SK-N-SH (cell line): ENCODE measurements at regions not wholly inside any gene's neighbourhood (a gene's known extent, or its start where the extent isn't known, plus 50 kb on each side); places are given as distances from the start of the nearest gene placed in this dataset.

ENCODE experiments used
- EP300 ChIP-seq, 2 experiments: IDR thresholded peaks; 2 replicates each; pipeline versions ENCODE4 v1.4.0 to v1.6.1; 2012; ENCODE audit warnings: borderline replicate concordance in 1 of 2, low read depth in 1 of 2, low read length in 1 of 2
- TF ChIP-seq, protein P1 (sequence below): fragments of 200-600 bp; sonication (generic); IDR thresholded peaks from 2 replicates; pipeline ENCODE4 v1.6.1; 2017; ENCODE audit warnings: antibody characterized with exemption, mild to moderate bottlenecking, moderate library complexity
- TF ChIP-seq, protein P2 (sequence below): IDR thresholded peaks from 2 replicates; pipeline ENCODE4 v1.4.0; 2012; ENCODE audit warnings: low read depth, borderline replicate concordance
- TF ChIP-seq, protein P3 (sequence below): IDR thresholded peaks from 2 replicates; pipeline ENCODE4 v1.6.1; 2012; ENCODE audit warnings: mild to moderate bottlenecking, low read depth, low read length, moderate library complexity

DNA sequence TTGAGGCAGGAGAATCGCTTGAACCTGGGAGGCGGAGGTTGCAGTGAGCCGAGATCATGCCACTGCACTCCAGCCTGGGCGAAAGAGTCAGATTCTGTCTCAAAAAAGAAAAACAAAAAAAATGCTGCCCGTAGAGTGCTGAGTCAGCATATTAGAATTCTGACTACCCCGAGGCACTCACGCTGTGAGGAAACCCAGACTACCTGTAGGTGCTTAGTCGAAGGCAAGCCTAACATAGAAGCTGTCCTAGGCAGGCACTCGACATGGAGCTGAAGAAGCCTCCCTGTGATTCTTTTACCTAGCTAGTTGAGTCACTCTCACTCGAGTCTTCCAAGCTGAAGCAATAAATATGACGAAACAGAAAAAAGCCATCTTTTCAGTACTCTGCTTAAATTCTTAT is 1323.2 kb upstream of the DDX18 start:
- TF ChIP-seq, protein P1, sequence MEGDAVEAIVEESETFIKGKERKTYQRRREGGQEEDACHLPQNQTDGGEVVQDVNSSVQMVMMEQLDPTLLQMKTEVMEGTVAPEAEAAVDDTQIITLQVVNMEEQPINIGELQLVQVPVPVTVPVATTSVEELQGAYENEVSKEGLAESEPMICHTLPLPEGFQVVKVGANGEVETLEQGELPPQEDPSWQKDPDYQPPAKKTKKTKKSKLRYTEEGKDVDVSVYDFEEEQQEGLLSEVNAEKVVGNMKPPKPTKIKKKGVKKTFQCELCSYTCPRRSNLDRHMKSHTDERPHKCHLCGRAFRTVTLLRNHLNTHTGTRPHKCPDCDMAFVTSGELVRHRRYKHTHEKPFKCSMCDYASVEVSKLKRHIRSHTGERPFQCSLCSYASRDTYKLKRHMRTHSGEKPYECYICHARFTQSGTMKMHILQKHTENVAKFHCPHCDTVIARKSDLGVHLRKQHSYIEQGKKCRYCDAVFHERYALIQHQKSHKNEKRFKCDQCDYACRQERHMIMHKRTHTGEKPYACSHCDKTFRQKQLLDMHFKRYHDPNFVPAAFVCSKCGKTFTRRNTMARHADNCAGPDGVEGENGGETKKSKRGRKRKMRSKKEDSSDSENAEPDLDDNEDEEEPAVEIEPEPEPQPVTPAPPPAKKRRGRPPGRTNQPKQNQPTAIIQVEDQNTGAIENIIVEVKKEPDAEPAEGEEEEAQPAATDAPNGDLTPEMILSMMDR = no peak
- TF ChIP-seq, protein P2, sequence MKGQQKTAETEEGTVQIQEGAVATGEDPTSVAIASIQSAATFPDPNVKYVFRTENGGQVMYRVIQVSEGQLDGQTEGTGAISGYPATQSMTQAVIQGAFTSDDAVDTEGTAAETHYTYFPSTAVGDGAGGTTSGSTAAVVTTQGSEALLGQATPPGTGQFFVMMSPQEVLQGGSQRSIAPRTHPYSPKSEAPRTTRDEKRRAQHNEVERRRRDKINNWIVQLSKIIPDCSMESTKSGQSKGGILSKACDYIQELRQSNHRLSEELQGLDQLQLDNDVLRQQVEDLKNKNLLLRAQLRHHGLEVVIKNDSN = no peak
- TF ChIP-seq, protein P3, sequence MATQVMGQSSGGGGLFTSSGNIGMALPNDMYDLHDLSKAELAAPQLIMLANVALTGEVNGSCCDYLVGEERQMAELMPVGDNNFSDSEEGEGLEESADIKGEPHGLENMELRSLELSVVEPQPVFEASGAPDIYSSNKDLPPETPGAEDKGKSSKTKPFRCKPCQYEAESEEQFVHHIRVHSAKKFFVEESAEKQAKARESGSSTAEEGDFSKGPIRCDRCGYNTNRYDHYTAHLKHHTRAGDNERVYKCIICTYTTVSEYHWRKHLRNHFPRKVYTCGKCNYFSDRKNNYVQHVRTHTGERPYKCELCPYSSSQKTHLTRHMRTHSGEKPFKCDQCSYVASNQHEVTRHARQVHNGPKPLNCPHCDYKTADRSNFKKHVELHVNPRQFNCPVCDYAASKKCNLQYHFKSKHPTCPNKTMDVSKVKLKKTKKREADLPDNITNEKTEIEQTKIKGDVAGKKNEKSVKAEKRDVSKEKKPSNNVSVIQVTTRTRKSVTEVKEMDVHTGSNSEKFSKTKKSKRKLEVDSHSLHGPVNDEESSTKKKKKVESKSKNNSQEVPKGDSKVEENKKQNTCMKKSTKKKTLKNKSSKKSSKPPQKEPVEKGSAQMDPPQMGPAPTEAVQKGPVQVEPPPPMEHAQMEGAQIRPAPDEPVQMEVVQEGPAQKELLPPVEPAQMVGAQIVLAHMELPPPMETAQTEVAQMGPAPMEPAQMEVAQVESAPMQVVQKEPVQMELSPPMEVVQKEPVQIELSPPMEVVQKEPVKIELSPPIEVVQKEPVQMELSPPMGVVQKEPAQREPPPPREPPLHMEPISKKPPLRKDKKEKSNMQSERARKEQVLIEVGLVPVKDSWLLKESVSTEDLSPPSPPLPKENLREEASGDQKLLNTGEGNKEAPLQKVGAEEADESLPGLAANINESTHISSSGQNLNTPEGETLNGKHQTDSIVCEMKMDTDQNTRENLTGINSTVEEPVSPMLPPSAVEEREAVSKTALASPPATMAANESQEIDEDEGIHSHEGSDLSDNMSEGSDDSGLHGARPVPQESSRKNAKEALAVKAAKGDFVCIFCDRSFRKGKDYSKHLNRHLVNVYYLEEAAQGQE = no peak
- TF ChIP-seq EP300 (IDR thresholded peaks at IDR 0.05; ENCODE audit: borderline replicate concordance in 1 of 2, low read depth in 1 of 2, low read length in 1 of 2) = no peak
